ENCODE measurements at regions not wholly inside any gene's neighbourhood (a gene's known extent, or its start where the extent isn't known, plus 50 kb on each side); places are given as distances from the start of the nearest gene placed in this dataset.

DNA sequence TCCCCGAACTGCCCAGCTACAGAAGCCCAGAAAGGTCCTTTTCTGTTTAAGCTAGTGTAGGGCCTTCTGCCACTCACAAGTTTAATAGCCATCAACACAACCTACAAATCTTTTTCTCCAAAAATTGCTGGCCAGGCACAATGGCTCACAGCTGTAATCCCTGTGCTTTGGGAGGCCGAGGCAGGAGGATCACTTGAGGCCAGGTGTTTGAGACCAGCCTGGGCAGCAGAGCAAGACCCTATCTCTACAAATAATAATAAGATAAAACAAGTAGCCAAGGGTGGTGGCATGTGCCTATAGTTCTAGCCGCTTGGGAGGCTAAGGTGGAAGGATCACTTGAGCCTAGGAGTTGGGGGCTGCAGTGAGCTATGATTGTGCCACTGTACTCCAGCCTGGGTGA lies 176.4 kb downstream of the HSD17B3 start:
- TF ChIP-seq, protein P1, sequence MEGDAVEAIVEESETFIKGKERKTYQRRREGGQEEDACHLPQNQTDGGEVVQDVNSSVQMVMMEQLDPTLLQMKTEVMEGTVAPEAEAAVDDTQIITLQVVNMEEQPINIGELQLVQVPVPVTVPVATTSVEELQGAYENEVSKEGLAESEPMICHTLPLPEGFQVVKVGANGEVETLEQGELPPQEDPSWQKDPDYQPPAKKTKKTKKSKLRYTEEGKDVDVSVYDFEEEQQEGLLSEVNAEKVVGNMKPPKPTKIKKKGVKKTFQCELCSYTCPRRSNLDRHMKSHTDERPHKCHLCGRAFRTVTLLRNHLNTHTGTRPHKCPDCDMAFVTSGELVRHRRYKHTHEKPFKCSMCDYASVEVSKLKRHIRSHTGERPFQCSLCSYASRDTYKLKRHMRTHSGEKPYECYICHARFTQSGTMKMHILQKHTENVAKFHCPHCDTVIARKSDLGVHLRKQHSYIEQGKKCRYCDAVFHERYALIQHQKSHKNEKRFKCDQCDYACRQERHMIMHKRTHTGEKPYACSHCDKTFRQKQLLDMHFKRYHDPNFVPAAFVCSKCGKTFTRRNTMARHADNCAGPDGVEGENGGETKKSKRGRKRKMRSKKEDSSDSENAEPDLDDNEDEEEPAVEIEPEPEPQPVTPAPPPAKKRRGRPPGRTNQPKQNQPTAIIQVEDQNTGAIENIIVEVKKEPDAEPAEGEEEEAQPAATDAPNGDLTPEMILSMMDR (IDR thresholded peaks at IDR 0.05) = no peak
- no peak for TF ChIP-seq POLR2AphosphoS5 (IDR thresholded peaks at IDR 0.05)

All from esophagus muscularis mucosa (tissue), 3 donors.